ENCODE measurements at regions not wholly inside any gene's neighbourhood (a gene's known extent, or its start where the extent isn't known, plus 50 kb on each side); places are given as distances from the start of the nearest gene placed in this dataset.

DNA sequence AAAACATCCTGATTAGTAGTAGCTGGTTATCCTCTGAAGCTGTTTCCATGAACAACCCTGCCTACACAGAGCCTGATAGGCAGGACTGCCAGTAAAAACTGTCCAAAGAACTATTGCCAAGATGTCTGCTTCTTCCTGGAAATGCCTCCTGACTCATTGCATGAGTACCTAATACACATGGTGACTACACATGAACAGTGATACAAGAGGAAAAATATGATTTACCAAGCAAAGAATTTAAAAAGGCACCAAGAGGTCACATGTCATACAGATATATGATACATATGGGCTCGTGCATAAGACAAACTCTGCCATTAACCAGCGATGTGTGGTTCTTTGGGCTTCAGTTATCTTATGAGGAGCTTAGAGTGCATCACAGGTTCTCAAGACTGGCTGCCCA lies 552.3 kb downstream of the SLC16A7 start:
- Histone ChIP-seq H3K4me1 (no peaks in the 10 kb centered on the region), H3K27me3 (no peaks in the 10 kb centered on the region), H3K9me3 (no peaks in the 10 kb centered on the region), H3K36me3 (no peaks in the 10 kb centered on the region), H3K27ac (no peak overlapping the region), H3K4me3 (no peak overlapping the region)
- DNase-seq (no peak), ATAC-seq (peak in 1 of 4 donors; percentile 20)
- intact Hi-C loops (cut with DNase I), result no loop called here
- TF ChIP-seq, protein P1, sequence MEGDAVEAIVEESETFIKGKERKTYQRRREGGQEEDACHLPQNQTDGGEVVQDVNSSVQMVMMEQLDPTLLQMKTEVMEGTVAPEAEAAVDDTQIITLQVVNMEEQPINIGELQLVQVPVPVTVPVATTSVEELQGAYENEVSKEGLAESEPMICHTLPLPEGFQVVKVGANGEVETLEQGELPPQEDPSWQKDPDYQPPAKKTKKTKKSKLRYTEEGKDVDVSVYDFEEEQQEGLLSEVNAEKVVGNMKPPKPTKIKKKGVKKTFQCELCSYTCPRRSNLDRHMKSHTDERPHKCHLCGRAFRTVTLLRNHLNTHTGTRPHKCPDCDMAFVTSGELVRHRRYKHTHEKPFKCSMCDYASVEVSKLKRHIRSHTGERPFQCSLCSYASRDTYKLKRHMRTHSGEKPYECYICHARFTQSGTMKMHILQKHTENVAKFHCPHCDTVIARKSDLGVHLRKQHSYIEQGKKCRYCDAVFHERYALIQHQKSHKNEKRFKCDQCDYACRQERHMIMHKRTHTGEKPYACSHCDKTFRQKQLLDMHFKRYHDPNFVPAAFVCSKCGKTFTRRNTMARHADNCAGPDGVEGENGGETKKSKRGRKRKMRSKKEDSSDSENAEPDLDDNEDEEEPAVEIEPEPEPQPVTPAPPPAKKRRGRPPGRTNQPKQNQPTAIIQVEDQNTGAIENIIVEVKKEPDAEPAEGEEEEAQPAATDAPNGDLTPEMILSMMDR (IDR thresholded peaks at IDR 0.05), result no peak
- no peak for TF ChIP-seq POLR2A (IDR thresholded peaks at IDR 0.05)
- 58% methylated on average over 2 of the region's 2 CpGs for WGBS (ENCODE audit: insufficient coverage, low coverage, low lambda C conversion rate, missing lambda C conversion rate)

DNA sequence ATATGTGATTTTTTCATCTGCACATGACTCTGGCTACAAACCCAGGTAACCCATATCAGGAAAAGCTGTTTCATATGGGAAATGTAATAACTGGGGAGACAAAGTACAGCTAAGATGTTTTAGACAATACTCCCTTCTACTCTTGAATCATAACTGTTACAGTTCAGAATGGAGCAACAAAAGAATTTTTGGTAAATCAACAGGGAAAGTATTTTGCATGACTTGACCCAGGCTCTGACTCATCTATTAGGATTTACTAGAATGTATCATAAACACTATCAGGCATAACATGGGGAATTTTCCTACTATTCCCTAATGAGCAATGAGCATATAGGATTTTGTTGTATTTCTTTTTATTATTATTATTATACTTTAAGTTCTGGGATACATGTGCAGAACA lies 553.0 kb downstream of the SLC16A7 start:
- ATAC-seq, result no peak
- no peak overlapping the region for H3K27ac ChIP-seq
- TF ChIP-seq, protein P1 (IDR thresholded peaks at IDR 0.05), result no peak
- no peak for TF ChIP-seq POLR2A (IDR thresholded peaks at IDR 0.05)
- no peaks in the 10 kb centered on the region for H3K36me3 ChIP-seq
- no peaks in the 10 kb centered on the region for H3K4me1 ChIP-seq
- no peak overlapping the region for H3K4me3 ChIP-seq
- intact Hi-C loops (cut with DNase I), result no loop called here
- H3K27me3 ChIP-seq, result no peaks in the 10 kb centered on the region
- no peaks in the 10 kb centered on the region for H3K9me3 ChIP-seq
- DNase-seq, result no peak

DNA sequence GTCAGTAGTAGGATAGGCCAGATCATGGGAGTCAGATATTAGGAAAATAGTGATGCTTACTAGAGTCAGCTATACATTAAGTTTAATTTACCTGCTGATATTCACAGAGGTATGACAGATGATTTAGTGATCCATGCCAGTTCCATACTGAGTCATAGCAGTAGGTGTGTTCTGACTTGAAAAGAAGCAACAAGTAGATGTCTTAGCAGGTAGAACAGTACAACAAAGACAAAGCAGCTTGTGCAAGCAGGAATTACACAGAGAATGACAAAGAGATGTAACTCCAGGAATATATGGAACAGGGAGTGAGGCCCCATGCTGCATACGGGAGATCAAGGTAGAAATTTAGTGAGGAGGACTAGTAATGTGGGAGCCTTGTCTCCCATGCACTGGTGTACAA lies 556.9 kb downstream of the SLC16A7 start:
- Histone ChIP-seq H3K36me3 (no peaks in the 10 kb centered on the region), H3K27me3 (no peaks in the 10 kb centered on the region), H3K9me3 (no peaks in the 10 kb centered on the region), H3K4me3 (no peak overlapping the region), H3K4me1 (no peaks in the 10 kb centered on the region), H3K27ac (no peak overlapping the region)
- no peak for ATAC-seq
- WGBS (ENCODE audit: insufficient coverage, low coverage, low lambda C conversion rate, missing lambda C conversion rate), result 14% methylated on average over 1 of the region's 1 CpG
- DNase-seq, result no peak
- TF ChIP-seq, protein P1 (IDR thresholded peaks at IDR 0.05), result no peak
- TF ChIP-seq POLR2A (IDR thresholded peaks at IDR 0.05), result no peak
- intact Hi-C loops (cut with DNase I), result no loop called here

DNA sequence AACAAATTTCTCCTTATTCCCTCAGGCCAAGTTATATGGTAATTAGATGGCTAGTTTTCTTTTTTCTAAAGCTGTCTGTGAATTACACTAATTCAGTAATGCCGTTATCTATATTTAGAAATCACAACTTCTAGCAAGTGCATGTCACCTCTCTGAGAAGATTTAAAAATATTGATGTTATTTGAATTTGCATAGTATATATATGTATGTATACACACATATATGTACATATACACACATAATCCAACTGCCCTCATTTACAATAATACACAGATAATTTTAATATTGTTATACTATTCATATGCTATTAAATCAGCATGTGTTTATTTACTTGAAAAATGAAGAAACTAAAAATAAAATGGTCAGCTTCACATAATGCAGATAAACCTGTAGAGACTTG lies 563.9 kb downstream of the SLC16A7 start:
- WGBS (ENCODE audit: insufficient coverage, low coverage, low lambda C conversion rate, missing lambda C conversion rate), result 71% methylated on average over 1 of the region's 1 CpG

More for the DNA sequence above, 563.9 kb downstream of the SLC16A7 start:
- DNase-seq, result no peak
- Histone ChIP-seq H3K27ac (no peak overlapping the region), H3K36me3 (no peaks in the 10 kb centered on the region), H3K9me3 (no peaks in the 10 kb centered on the region), H3K27me3 (no peaks in the 10 kb centered on the region), H3K4me3 (no peak overlapping the region), H3K4me1 (no peaks in the 10 kb centered on the region)
- TF ChIP-seq, protein P1 (IDR thresholded peaks at IDR 0.05), result no peak
- no peak for TF ChIP-seq POLR2A (IDR thresholded peaks at IDR 0.05)
- no peak for ATAC-seq
- intact Hi-C loops (cut with DNase I), result no loop called here

Measured in right lobe of liver (tissue), 6 donors.